ENCODE measurements at regions not wholly inside any gene's neighbourhood (a gene's known extent, or its start where the extent isn't known, plus 50 kb on each side); places are given as distances from the start of the nearest gene placed in this dataset.

- no peak for TF ChIP-seq EZH2 (IDR thresholded peaks at IDR 0.05)
- TF ChIP-seq POLR2AphosphoS5 (IDR thresholded peaks at IDR 0.05; ENCODE audit: borderline replicate concordance, low read depth, low read length), result no peak
- TF ChIP-seq FOXP2 (optimal IDR thresholded peaks at IDR 0.05; ENCODE audit: control extremely low read depth, extremely low read length, insufficient read depth), result no peak
These were observed 227.7 kb upstream of the SAMSN1 start for GRCh38 chr21:14773777-14774345.
